DMS153 treated with DMSO at 0.1 percent for 48 hours (cell line): ENCODE measurements at regions not wholly inside any gene's neighbourhood (a gene's known extent, or its start where the extent isn't known, plus 50 kb on each side); places are given as distances from the start of the nearest gene placed in this dataset.

Experiments used
- DNase-seq: peaks from one replicate; lab custom pipeline; 2025; ENCODE audit not compliant: unreplicated experiment; lab: John Stamatoyannopoulos, UW

- DNase-seq, result no peak
These were observed 72.0 kb upstream of the RAI14 start for GRCh38 chr5:34584165-34584564.

- no peak for DNase-seq
These were observed 70.5 kb upstream of the RAI14 start for GRCh38 chr5:34585601-34586104.

- DNase-seq, result no peak
These were observed 69.8 kb upstream of the RAI14 start for GRCh38 chr5:34586117-34586885.

GRCh38 chr5:34587355-34588241 lies 68.5 kb upstream of the RAI14 start:
- DNase-seq, result no peak

- DNase-seq, result no peak
These were observed 66.3 kb upstream of the RAI14 start for GRCh38 chr5:34589832-34590231.

- DNase-seq, result no peak
These were observed 64.4 kb upstream of the RAI14 start for GRCh38 chr5:34591723-34592122.

- no peak for DNase-seq
These were observed 58.8 kb upstream of the RAI14 start for GRCh38 chr5:34597034-34598027.

GRCh38 chr5:34598177-34598794 lies 57.8 kb upstream of the RAI14 start:
- DNase-seq, result no peak

GRCh38 chr5:34599471-34600117 lies 56.5 kb upstream of the RAI14 start:
- no peak for DNase-seq

- DNase-seq, result no peak
These were observed 56.0 kb upstream of the RAI14 start for GRCh38 chr5:34600118-34600493.

GRCh38 chr5:34603378-34603777 lies 52.8 kb upstream of the RAI14 start:
- no peak for DNase-seq

GRCh38 chr5:34604119-34604675 lies 51.9 kb upstream of the RAI14 start:
- DNase-seq, result no peak

GRCh38 chr5:34606101-34606500 lies 50.0 kb upstream of the RAI14 start:
- no peak for DNase-seq
